ENCODE measurements at regions not wholly inside any gene's neighbourhood (a gene's known extent, or its start where the extent isn't known, plus 50 kb on each side); places are given as distances from the start of the nearest gene placed in this dataset.

DNA sequence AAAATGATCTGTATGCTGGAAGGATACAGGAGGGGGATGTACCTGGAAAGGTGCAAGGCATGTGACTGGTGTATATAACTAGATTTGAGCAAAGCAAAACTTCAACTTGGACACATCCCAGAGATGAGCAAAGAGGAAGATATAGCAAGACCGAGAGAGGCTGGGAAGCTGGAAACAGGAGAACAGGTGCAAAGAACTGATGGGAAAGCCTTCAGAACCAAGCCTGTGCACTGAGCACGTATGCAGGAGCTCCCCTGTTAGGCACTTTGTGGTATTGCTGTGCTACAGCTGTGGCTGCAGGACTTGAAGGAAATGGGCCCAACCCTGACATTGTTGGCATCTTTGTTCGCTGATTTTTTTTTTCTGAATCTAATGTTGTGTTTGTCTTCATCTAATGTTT lies 120.7 kb upstream of the PWP1 start:
- DNase-seq = peak in 1 of 2 experiments; percentile 5

DNA sequence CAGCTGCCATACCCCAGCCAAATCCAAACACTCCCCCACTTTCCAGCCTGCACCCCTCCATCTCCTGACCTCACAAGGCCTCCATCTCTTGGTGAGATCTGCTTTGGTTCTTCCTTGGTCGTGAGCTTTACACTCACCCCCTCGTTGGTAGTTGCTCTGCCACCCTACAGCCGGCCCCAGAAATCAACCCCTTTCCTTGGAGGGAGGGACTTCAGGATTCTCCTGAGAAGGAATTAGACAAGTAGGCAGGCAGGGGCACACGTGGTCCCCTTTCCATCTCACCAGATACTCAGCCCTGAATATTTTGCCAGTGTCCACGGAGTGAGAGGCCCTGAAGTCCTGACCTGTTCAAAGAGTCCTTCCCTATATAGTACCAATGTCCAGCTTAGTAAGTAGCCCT lies 120.0 kb upstream of the PWP1 start:
- no peak for DNase-seq

DNA sequence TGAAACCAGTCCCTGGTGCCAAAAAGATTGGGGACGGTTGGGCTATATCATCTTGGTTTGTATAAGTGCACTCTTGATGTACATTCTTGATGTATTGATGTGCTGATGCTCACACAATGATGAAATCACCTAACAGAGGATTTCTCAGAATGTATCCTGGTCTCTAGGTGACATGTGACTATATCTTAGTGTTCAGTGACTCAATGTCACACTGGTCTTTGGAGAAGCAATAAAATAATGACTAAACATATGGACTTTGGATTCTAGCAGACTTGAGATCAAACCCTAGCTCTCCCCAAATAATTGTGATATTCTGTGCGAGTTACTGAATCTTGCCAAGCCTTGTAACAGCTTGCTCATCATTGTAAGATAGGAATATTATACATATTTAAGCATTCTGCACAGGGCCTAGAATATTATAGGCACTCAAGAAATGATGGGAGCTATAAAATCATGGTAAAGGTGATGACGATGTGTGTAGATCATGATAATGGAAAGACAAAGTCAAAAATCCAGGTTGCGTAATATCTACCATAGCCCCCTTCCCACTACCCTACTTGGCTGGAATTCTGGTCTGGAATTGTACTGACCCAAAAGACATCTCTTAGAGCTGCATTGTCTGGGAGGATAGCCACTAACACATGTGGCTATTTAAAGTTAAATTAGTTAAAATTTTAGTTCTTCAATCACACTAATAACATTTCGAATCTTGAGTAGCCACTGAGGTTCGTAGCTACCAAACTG lies 117.6 kb upstream of the PWP1 start:
- no peak for DNase-seq

DNA sequence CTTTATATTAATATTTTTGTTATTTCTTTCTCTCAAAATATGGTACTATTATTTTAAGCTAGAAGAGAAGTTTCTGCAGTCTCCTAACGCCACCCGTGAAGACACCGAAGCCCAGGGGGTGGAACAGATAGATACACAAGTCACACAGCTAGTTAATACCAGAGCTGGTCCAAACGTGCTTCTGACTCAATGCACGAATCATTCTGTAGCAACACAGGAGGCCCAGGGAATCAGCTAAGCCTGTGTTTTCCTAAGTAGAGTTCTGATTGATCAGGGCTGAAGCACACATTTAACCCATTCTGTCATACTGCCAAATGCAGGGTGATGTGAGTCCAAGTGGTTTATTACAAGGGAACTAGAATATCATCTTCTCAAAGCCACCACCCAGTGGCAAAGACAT lies 116.9 kb upstream of the PWP1 start:
- no peak for DNase-seq

DNA sequence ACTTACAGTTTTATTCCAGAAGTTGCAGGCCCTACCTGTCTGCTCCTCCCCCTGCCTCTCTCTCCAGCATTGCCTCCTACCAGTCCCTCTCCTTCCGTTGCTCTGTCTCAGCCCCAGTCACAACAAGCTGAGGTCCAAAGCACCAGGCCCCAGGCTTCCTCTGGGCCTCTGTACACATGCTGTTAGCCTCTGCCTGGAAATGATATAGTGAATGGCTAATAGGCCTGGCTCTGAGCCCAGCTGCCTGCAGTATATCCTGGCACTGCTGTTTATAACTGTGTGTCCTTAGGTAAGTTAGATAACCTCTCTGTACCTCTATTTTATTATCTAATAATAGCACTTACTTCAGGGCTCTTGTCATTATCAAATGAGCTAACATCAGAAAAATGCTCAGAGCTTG lies 114.9 kb upstream of the PWP1 start:
- DNase-seq = no peak

DNA sequence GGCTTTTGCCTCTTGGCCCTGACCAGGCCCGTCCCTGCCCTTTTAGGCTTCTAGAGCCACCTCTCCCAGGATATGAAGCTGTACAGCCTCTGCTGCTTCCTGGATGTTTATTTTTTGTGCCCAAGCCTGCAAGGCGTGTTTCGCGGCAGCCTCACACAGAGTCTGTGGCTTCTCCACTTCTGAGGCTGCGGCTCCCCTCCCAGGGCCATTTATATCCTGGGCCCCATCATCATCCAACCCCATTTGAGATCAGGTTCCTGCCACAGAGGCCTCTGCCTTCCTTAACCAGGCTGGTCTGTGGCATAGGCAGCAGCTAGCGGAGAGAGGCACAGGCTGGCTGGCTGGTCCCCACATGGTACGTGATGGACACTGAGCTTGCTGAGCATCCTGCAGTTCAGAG lies 114.1 kb upstream of the PWP1 start:
- DNase-seq = no peak

DNA sequence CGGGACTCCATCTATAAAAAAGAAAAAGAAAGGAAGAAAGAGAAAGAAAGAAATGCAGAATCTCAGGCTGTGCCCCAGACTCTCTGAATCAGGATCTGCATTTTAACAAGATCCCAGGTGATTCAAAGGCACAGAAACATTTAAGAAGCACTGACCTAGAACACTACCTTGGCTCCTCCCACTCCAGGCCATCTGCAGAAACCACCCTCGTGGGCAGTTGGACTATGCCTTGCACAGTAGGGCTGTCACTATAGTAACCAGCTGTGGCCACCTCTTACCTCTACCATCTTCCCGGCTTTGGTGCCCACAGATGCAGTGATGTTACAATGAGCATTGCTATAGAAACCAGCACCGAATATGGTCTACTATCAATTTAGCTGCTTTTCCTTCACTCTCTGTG lies 110.9 kb upstream of the PWP1 start:
- no peak for DNase-seq

DNA sequence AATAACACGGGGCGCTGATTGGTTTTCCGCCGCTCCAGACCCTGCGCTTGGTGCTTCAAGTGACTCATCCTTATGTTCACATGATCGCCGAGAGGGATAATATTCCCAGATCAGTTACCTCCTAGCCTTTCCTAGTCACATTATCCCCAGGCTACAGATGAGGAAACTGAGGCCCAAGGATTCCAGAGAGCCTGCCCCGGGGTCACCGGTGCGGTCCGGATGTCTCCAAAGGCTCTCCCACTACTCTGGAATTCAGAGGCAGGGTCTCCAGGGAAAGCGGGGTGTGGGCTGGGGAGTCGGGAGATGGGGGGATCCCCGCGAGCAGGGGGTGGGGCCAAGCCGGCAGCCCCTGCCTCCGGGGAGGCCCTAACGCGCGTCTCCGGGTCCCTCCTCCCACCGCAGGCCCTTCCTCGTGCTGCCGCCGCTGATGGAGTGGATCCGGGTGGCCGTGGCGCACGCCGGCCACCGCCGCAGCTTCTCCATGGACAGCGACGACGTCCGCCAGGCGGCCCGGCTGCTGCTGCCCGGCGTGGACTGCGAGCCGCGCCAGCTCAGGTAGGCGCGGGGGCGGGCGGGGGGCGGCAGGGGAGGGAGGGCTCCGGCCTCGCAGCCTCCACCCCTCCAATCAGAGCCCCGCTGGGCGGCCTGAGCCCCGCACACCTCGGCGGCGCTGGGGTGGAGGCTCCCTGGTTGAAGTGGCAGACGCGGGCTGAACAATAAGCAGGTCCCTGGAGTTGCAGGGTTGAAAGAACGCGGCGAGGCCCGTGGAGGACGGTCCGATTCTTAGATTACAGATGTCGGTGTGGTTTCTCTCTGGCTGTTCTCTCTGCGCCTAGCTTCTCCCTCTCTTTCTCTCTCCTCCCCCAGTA lies 104.6 kb upstream of the PWP1 start:
- no peak for DNase-seq

DNA sequence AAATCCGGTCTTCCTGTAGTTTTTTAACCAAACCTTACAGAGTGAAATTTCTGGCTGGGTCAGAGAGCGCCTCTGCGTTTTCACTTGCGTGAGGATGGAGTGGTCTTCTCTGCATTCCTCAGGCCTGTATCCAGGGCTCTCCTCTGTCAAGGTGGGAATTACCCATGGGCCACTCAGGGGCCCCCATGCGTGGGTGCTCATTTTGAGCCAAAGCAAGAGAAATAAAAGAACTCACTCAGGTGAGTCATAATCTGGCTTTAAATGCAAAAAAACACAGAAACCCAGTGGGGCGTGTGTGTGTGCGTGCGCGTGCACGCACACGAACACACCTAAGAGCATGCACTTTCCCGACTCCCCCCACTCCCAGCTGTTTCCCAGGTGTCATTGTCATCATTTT lies 104.0 kb upstream of the PWP1 start:
- DNase-seq = no peak

DNA sequence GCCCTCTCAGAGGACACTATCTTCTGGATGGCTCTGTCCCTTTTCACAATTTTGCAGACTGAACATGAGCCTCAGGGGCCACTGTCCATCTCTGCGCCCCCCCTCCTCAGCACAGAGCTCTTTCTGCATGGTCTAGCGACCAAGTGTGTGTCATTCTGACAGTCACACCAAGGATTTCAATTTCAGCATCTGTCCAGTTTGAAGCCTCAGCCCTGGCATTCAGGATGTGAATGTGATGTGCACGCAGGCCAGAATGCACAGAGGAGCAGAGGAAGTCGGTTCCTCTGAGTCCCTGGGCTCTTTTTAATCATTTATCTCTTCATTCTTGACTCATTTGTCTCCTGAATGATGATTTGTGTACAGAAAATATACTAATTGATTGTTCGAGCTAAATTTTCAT lies 102.0 kb upstream of the PWP1 start:
- no peak for DNase-seq

DNA sequence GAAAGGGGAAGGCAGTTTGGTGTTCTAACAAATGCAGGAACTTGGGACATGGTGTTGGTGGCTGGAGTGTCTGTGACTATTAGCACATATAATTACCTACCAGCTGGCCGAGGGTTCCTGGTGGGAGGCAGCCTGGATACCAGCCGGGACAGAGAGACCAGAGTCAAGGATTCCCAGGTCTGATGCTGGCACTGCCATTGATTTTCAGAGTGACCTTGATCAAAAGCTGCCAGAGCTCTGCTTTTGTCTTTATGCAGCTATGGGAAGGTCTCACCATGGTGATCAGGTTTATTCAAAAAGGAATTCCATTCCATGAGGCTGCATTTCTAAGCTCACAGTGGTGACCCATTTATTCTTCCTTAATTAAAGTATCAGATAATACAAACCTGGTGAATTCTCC lies 101.0 kb upstream of the PWP1 start:
- no peak for DNase-seq

DNA sequence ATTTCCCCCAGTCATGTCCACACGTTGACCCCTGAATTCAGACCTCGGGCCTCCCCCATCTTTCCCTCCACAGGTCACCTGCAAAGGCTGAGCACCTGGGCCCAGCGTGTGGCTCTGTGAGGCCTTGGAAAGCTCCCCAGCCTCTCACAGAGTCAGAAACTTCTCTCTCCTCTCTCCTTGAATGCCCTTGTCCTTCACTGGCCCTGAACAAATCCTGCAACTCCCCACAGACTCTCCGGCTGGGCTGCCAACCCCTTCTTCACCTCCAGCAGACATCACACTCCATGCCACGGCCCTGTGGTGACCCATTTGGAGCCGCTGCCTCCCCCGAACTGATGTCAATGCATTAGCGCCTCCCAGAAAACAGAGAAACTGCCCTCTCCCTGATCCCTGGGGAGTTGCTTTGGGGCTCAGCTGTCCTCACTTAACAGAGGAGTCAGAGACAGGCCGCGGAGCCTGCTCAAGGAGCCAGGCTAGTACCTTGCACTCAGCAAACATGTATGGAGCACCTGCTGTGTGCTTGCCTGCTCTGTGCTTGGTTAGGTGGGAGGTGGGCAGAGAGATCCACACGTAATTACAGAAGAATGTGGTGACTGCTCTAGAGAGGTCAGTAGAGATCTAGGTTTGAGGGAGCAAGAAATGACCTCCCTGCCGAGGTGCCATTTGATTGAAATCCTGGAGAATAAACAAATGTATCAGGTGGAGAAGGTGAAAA lies 99.2 kb upstream of the PWP1 start:
- no peak for DNase-seq

DNA sequence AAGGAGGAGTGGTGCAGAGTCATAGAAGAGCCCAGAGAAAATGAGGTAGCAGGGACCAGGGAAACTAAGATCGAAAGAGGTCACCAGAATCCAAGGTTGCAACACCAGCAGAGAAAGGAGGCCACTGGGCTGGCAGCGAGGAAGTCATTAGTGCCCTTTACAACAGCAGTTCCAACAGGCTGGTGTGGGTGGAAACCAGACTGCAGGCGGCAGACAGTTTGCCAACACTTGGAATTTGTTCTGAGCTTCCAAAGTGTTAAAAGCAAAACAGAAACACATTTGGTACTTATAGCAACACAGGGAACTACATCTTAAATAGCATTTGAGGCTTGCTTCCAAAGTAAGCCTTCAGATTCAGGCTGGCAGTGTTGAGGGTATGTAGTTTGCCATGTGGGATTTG lies 95.2 kb upstream of the PWP1 start:
- DNase-seq = no peak

DNA sequence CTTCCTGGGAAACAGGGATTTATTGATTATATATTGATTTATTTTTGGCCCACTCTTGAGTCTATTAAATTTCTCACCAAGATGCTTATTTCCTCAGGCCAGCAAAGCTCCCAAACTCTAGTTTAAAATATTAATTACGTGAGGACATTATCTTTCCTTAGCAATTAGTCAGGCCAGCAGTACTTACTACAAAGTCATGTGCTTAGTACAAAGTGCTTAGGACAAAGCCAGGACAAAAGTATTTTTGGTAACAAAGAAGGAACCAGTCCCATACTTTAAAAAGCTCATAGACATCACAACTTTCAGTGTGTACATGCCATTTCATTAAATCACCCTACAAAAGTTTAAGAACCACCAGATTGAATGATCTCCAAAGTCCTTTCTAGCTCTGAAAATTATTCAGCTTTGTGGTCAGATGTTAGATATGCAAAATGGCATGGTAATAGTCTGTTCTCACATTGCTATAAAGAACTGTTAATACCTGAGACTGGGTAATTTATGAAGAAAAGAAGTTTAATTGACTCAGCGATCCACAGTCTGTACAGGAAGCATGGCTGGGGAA lies 94.7 kb upstream of the PWP1 start:
- no peak for DNase-seq

DNA sequence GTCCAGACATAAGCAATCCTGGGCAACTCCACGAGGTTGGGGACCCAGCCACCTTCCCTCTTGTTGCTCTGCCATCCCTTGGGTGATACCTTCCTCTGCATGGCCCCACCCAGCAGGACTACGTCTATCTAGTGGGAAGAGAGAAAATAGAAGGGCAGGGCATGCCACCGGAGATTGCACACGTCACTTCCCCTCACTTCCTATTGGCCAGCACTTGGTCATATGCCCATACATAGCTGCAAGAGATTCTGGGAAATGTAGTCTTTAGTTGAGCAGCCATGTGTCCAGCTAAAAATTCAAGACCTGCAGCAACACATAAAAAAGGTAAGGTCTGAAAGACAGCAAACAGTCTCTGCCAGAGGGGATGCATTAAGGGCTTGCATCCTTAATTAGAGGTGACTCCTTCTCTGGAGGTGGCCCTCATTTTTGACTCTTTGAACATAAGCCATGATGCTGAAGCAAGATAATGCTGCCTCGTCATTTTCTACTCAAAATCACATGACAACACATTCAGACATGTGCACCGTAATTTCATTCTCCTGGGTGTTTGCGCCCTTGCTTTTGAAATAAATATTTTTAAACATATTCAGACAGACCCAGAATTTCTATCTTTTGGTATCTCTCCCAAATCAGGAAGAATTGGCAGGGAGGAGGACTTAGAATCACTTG lies 91.8 kb upstream of the PWP1 start:
- no peak for DNase-seq

DNA sequence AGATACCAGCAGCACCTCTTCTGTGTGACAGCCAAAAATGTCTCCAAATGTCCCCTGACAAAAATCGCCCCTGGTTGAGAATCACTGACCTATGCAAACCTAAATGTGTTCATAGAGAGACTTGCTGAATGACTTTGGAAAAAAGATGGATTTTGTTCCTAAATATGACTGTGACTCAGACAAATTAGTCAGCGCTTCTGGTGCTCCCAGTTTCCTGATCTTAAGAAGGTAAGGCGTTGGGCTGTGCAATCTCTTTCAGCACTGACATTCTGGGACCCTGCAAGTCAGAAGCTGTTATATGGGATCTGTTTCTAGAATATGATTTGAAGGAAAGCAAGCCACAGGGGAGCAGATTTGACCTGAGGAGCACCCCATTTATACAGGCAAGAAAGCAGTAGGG lies 90.6 kb upstream of the PWP1 start:
- DNase-seq = no peak

DNA sequence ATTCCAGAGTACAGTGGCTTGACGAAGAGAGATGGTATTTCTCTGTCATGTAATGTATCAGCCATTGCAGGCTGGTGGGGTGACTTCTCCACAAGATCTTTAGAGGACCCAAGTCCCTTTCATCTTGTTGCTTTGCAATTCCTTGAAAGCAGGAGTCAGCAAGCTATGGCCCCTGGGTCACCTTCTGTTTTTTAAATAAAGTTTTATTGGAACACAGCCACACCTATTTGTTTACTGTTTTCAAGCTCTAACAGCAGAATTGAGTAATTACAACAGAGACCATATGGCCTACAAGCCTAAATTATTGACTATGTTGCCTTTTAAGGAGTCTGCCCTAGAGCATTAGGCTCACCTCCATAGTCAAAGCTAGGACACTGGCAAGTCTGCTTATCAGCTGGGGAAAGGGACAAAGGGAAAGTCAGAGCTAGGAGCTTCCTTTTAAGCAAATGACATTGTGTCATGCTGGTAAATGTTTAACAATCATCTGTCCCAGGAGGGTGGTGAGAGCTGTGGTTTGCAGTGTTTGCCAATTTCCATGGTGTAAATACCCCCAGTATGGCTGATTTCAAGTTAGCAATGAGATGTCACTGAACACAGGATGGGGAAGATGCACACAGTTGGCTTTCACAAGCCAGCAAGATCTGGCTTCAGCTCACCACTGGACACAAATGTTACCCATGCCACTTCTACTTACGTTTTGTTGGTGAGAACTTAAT lies 87.7 kb upstream of the PWP1 start:
- DNase-seq = peak; percentile 19 to 29

DNA sequence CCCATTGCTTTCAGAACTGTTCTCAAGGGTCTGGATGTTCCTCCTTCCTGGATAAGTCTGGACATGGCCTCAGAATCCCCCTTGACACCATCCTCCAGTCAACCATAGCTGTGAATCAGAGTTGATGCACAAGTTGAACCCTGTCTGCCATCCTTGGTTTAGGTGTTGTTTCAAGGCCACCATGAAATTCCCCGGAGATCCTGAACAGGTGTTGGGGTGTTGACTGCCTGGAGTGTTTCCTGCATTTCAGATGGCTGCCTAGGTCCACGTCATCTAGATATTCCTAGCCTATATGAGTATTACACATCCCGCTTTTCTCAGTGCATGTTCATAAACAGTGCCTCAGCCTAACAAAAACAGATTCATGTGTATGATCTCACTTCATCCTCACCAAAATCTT lies 86.7 kb upstream of the PWP1 start:
- no peak for DNase-seq

DNA sequence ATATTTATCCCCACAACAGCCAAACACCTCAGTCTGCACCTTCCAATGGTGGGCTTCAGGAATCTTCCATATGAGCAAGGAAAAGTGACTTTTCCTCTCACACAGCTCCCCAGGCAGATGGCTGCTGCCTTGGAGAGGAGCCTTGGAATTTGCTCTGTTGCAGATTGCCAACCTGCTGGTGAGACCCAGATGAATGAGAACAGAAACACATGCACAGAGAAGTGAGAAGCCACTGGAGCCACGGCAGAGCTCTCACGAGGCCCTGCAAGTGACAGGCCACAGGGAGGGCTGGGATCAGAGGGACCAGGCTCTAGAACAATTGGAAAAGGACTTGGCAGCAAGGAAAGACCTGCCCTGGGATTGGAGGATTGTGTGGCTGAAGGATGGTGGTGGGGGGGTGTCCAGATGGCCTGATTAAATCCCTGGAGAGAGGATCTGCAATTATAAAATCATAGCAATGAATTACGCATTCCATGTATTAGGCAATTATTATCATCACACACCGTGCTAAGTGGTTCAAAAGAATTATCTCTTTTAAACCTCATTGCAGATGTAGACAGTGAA lies 84.9 kb upstream of the PWP1 start:
- DNase-seq = no peak

DNA sequence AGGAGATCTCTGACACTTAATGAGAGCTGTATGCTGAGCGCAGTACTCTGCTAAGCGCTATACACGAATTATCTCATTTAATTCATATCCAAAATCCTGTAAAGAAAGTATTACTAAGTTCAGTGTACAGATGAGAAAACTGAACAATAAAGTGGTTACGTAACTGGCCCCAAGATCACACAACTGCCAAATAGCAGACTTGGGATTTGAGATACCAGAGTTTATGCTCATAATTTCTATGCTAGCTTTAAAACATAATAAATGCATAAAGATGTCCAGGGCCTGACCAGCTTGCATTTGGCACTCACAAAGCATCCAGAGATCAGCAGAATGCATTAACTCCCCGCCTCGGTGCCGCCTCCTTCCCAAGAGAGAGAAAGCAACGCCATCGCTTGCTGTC lies 83.2 kb upstream of the PWP1 start:
- no peak for DNase-seq

DNA sequence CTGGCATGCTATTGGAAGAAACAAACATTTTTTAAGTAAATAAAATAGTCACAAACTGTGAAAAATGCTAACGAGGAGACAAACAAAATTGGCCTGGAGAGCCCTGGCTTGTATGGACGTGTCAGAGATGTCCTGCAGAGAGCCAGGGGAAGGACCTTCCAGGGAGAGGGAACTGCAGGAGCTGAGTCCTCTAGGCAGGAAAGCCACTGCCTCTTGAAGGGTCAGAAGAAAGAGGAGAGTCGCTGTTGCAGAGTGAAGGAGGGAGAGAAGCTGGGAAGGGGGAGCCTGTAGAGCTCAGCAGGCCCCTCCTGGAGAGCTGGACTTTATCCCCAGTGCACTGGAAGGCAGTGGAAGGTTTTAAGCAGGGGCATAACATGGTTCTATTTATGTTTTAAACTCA lies 80.3 kb upstream of the PWP1 start:
- DNase-seq = no peak
